Cardiac muscle cell (in vitro differentiated cells and primary cell): ENCODE measurements at regions not wholly inside any gene's neighbourhood (a gene's known extent, or its start where the extent isn't known, plus 50 kb on each side); places are given as distances from the start of the nearest gene placed in this dataset.

Experiments used
- DNase-seq, 2 donors: peaks; one replicate each; pipeline versions ENCODE4 v3.0.0 to v3.0.0-alpha.2; 2010 to 2017; ENCODE audit warnings: low read depth in 1 of 2, low spot score in 1 of 2
- H3K27ac ChIP-seq: fragments of 200-600 bp; sonication (generic); 2 replicates; pipeline ENCODE4 v1.5.1; 2016
- H3K27me3 ChIP-seq: fragments of 200-600 bp; sonication (generic); 2 replicates; pipeline ENCODE4 v1.6.0; 2016; ENCODE audit warnings: control low read depth
- H3K36me3 ChIP-seq: fragments of 200-600 bp; sonication (generic); 2 replicates; pipeline ENCODE4 v1.5.1; 2016; ENCODE audit warnings: control low read depth
- H3K4me1 ChIP-seq: fragments of 200-600 bp; sonication (generic); 2 replicates; pipeline ENCODE4 v1.8.1; 2017; ENCODE audit warnings: low read depth, mild to moderate bottlenecking, mixed run types
- H3K4me3 ChIP-seq: fragments of 200-600 bp; sonication (generic); 2 replicates; pipeline ENCODE4 v1.5.1; 2016; ENCODE audit warnings: mild to moderate bottlenecking
- H3K9me3 ChIP-seq: fragments of 200-600 bp; sonication (generic); 2 replicates; pipeline ENCODE4 v1.5.1; 2017; ENCODE audit warnings: low read depth, mild to moderate bottlenecking, control low read depth
- CTCF ChIP-seq: IDR thresholded peaks from 2 replicates; pipeline ENCODE4 v1.5.1; 2012; ENCODE audit warnings: low read depth, mild to moderate bottlenecking, low read length

GRCh38 chr2:104447831-104448434 is 406.0 kb upstream of the POU3F3 start:
- H3K9me3 ChIP-seq = no peaks in the 10 kb centered on the region
- TF ChIP-seq CTCF = no peak
- H3K27me3 ChIP-seq = no peaks in the 10 kb centered on the region
- no peaks in the 10 kb centered on the region for H3K36me3 ChIP-seq
- H3K4me3 ChIP-seq = no peak overlapping the region
- DNase-seq = no peak
- no peaks in the 10 kb centered on the region for H3K4me1 ChIP-seq
- no peak overlapping the region for H3K27ac ChIP-seq

DNA sequence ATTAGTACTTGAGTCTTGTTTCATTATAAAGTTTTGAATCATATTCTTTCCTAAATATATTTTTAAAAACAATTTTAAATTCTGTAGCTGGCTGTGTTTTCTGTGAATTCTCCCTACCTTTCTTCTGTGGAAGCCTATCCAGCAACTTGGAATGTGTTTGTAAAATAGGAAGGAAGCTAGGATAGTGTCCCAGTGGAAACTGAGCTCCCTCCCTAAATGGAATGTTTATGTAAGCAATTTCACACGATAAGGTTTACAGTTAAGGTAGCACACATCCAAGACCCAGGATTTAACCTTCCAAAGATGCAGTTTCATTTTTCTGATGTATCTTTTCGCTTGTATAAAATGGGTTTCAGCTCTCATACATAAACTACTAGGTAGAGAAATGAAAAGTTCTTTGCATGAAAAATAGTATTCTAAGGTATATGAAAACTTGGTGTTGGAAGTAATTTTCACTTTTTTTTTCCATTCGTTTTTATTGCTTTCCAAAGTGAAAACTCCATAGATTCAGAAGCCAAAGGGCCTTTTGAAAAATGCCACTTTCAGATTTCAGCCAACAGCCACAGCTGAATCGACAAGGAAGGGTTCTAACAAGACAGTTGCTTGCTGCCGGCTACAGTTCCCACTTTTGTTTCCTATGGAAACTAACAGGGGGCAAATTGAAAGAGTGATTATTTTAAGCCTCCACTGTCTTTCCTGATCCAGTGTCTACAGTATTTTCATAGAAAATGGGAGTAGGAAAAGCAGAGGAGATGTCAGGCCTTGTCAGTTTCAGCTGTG is 405.1 kb upstream of the POU3F3 start:
- TF ChIP-seq CTCF = no peak
- DNase-seq = no peak
- no peaks in the 10 kb centered on the region for H3K36me3 ChIP-seq
- no peak overlapping the region for H3K27ac ChIP-seq
- no peak overlapping the region for H3K4me3 ChIP-seq
- no peaks in the 10 kb centered on the region for H3K27me3 ChIP-seq
- H3K9me3 ChIP-seq = no peaks in the 10 kb centered on the region
- no peaks in the 10 kb centered on the region for H3K4me1 ChIP-seq

- H3K27me3 ChIP-seq = no peaks in the 10 kb centered on the region
- no peaks in the 10 kb centered on the region for H3K9me3 ChIP-seq
- no peak for TF ChIP-seq CTCF
- H3K4me3 ChIP-seq = no peak overlapping the region
- H3K4me1 ChIP-seq = no peaks in the 10 kb centered on the region
- DNase-seq = no peak
- H3K27ac ChIP-seq = no peak overlapping the region
- no peaks in the 10 kb centered on the region for H3K36me3 ChIP-seq
Measured at GRCh38 chr2:104452558-104452957, 401.4 kb upstream of the POU3F3 start.

DNA sequence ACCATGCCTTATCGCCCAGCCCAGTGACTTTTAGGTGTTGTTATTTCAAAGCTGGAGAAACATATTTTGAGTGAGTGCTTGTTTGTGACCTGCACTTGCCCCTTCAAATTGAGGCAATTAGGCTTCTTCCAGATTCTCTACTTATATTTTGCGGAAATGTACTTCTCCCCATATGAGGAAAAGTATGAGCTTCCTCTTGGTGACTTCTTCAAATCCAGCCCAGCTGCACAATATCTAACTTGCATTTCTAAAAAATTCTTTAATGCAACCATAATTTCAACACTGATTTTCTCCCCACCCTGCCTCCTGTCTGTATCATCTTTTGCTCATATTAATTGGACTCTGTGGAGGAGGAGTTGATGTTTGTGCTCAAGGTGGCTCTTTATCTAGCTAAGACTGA is 391.2 kb upstream of the POU3F3 start:
- Histone ChIP-seq H3K4me1 (no peaks in the 10 kb centered on the region), H3K27ac (no peak overlapping the region), H3K36me3 (no peaks in the 10 kb centered on the region), H3K27me3 (no peaks in the 10 kb centered on the region), H3K4me3 (no peak overlapping the region), H3K9me3 (no peaks in the 10 kb centered on the region)
- no peak for TF ChIP-seq CTCF
- DNase-seq = no peak

GRCh38 chr2:104465981-104466380 is 387.9 kb upstream of the POU3F3 start:
- no peaks in the 10 kb centered on the region for H3K4me1 ChIP-seq
- no peak overlapping the region for H3K27ac ChIP-seq
- TF ChIP-seq CTCF = no peak
- H3K27me3 ChIP-seq = no peaks in the 10 kb centered on the region
- DNase-seq = no peak
- H3K36me3 ChIP-seq = no peaks in the 10 kb centered on the region
- no peak overlapping the region for H3K4me3 ChIP-seq
- H3K9me3 ChIP-seq = no peaks in the 10 kb centered on the region
